IMR-90 (cell line): ENCODE measurements at regions not wholly inside any gene's neighbourhood (a gene's known extent, or its start where the extent isn't known, plus 50 kb on each side); places are given as distances from the start of the nearest gene placed in this dataset.

Source experiments
- ATAC-seq: fragments of 200-7000 bp; cut with Tn5 transposase; 2 replicates; pipeline ENCODE4 v1.9.1; 2020; ENCODE audit warnings: low read depth, mild to moderate bottlenecking, moderate library complexity
- BruUV-seq: library from RNA; stranded (reverse); fragments of 400-500 nt; replicated peaks from 2 replicates; lab custom pipeline; 2021; lab: Mats Ljungman, UMichigan
- CTCF ChIA-PET: fragments of 300-600 bp; formaldehyde crosslinking; extraction: SDS; loops from one replicate; lab custom pipeline; 2021; ENCODE audit warnings: antibody characterized with exemption; lab: Yijun Ruan, JAX
- POLR2A ChIA-PET: fragments of 300-600 bp; sonication (Branson Sonifier 250); formaldehyde crosslinking; loops from one replicate; lab custom pipeline; 2022; ENCODE audit warnings: antibody characterized with exemption; ENCODE audit not compliant: unreplicated experiment; lab: Charles Lee
- DNase-seq: peaks from one replicate; pipeline ENCODE4 v3.0.0; 2013
- H2AFZ ChIP-seq: replicated peaks from 2 replicates; pipeline ENCODE3; 2013; ENCODE audit warnings: low read length, mild to moderate bottlenecking; ENCODE audit not compliant: poor library complexity
- H2AK5ac ChIP-seq: 2 replicates; pipeline ENCODE4 v1.6.1; 2013; ENCODE audit warnings: low read depth, low read length, inconsistent platforms
- H2AK9ac ChIP-seq: replicated peaks from 2 replicates; pipeline ENCODE3; 2013; ENCODE audit warnings: mild to moderate bottlenecking, low read depth, low read length, moderate library complexity; ENCODE audit not compliant: poor library complexity
- H2BK120ac ChIP-seq: 2 replicates; pipeline ENCODE4 v1.6.1; 2013; ENCODE audit warnings: low read depth, low read length, inconsistent platforms
- H2BK15ac ChIP-seq: 3 replicates; pipeline ENCODE4 v1.6.1; 2013; ENCODE audit warnings: low read depth, low read length, inconsistent platforms
- H2BK20ac ChIP-seq: 2 replicates; pipeline ENCODE4 v1.6.1; 2013; ENCODE audit warnings: low read depth, mild to moderate bottlenecking, inconsistent platforms, low read length, moderate library complexity
- H2BK5ac ChIP-seq: 2 replicates; pipeline ENCODE4 v1.6.1; 2013; ENCODE audit warnings: mild to moderate bottlenecking, low read depth, low read length, inconsistent platforms; ENCODE audit not compliant: poor library complexity, severe bottlenecking
- H3K14ac ChIP-seq: replicated peaks from 2 replicates; pipeline ENCODE4 v1.6.1; 2013; ENCODE audit warnings: low read depth, low read length, inconsistent platforms
- H3K18ac ChIP-seq: 2 replicates; pipeline ENCODE4 v1.6.1; 2013; ENCODE audit warnings: low read depth, low read length, control low read depth
- H3K23ac ChIP-seq: 2 replicates; pipeline ENCODE4 v1.6.1; 2013; ENCODE audit warnings: low read depth, low read length, inconsistent platforms
- H3K27ac ChIP-seq: 2 replicates; pipeline ENCODE4 v1.5.1; 2013; ENCODE audit warnings: mild to moderate bottlenecking, control low read depth, low read length; ENCODE audit not compliant: insufficient read depth
- H3K27me3 ChIP-seq: 2 replicates; pipeline ENCODE4 v1.6.1; 2013; ENCODE audit warnings: low read length; ENCODE audit not compliant: control insufficient read depth, insufficient read depth
- H3K36me3 ChIP-seq: 2 replicates; pipeline ENCODE4 v1.6.1; 2013; ENCODE audit warnings: low read length, mixed read lengths; ENCODE audit not compliant: control insufficient read depth, insufficient read depth
- H3K4ac ChIP-seq: 2 replicates; pipeline ENCODE4 v1.6.1; 2013; ENCODE audit warnings: low read depth, low read length, inconsistent platforms
- H3K4me1 ChIP-seq: 2 replicates; pipeline ENCODE4 v1.6.1; 2013; ENCODE audit warnings: low read length, mixed read lengths; ENCODE audit not compliant: control insufficient read depth, insufficient read depth
- H3K4me2 ChIP-seq: 2 replicates; pipeline ENCODE4 v1.6.1; 2013; ENCODE audit warnings: low read depth, mild to moderate bottlenecking, control low read depth, low read length, moderate library complexity
- H3K4me3 ChIP-seq: 2 replicates; pipeline ENCODE4 v1.5.1; 2013; ENCODE audit warnings: low read depth, mild to moderate bottlenecking, control low read depth, low read length, moderate library complexity; ENCODE audit not compliant: insufficient read depth
- H3K56ac ChIP-seq: 2 replicates; pipeline ENCODE4 v1.6.1; 2013; ENCODE audit warnings: low read length, inconsistent platforms; ENCODE audit not compliant: insufficient read depth; ENCODE audit errors: extremely low read depth
- H3K79me1 ChIP-seq, 2 experiments: 2 replicates each; pipeline ENCODE4 v1.6.1; 2013; ENCODE audit warnings: low read length in 2 of 2, inconsistent platforms in 1 of 2, low read depth in 1 of 2
- H3K9ac ChIP-seq: 2 replicates; pipeline ENCODE4 v1.6.1; 2013; ENCODE audit warnings: low read depth, low read length, control low read depth
- H3K9me1 ChIP-seq: 2 replicates; pipeline ENCODE4 v1.6.1; 2013; ENCODE audit warnings: low read length, inconsistent platforms; ENCODE audit not compliant: insufficient read depth
- H3K9me3 ChIP-seq: 2 replicates; pipeline ENCODE4 v1.6.1; 2013; ENCODE audit warnings: low read length; ENCODE audit not compliant: control insufficient read depth, insufficient read depth
- H4K20me1 ChIP-seq: 2 replicates; pipeline ENCODE4 v1.6.1; 2013; ENCODE audit warnings: low read length, inconsistent platforms; ENCODE audit not compliant: insufficient read depth
- H4K5ac ChIP-seq: 2 replicates; pipeline ENCODE4 v1.6.1; 2013; ENCODE audit warnings: mild to moderate bottlenecking, low read depth, low read length, control low read depth
- H4K8ac ChIP-seq, 2 experiments: 2 replicates each; pipeline ENCODE4 v1.6.1; 2013; ENCODE audit warnings: low read depth in 2 of 2, low read length in 2 of 2, control low read depth in 1 of 2, inconsistent platforms in 1 of 2
- H4K91ac ChIP-seq: 2 replicates; pipeline ENCODE4 v1.6.1; 2013; ENCODE audit warnings: low read depth, low read length, inconsistent platforms; ENCODE audit not compliant: insufficient read depth
- BHLHE40 ChIP-seq: fragments of 150-350 bp; IDR thresholded peaks from 2 replicates; pipeline ENCODE4 v1.6.1; 2016; ENCODE audit warnings: mild to moderate bottlenecking, low read depth, low read length
- CEBPB ChIP-seq: IDR thresholded peaks from 2 replicates; pipeline ENCODE4 v1.6.1; 2012; ENCODE audit warnings: low read depth, low read length, improper control_type of control experiment
- CTCF ChIP-seq: conservative IDR thresholded peaks from 2 replicates; pipeline ENCODE4 v1.5.1; 2012; ENCODE audit warnings: mild to moderate bottlenecking, low read depth, low read length, improper control_type of control experiment
- ELK1 ChIP-seq: fragments of 150-350 bp; IDR thresholded peaks from 2 replicates; pipeline ENCODE4 v1.6.1; 2016; ENCODE audit warnings: low read depth, mild to moderate bottlenecking, low read length, moderate library complexity, borderline replicate concordance
- FOS ChIP-seq: fragments of 150-350 bp; IDR thresholded peaks from 2 replicates; pipeline ENCODE4 v1.6.1; 2016; ENCODE audit warnings: low read depth, low read length
- MAFK ChIP-seq: IDR thresholded peaks from 2 replicates; pipeline ENCODE4 v1.6.1; 2012; ENCODE audit warnings: low read depth, low read length, improper control_type of control experiment
- MAZ ChIP-seq: IDR thresholded peaks from 2 replicates; pipeline ENCODE4 v1.6.1; 2012; ENCODE audit warnings: low read depth, mild to moderate bottlenecking, low read length, improper control_type of control experiment, moderate library complexity, borderline replicate concordance
- MXI1 ChIP-seq: IDR thresholded peaks from 2 replicates; pipeline ENCODE4 v1.6.1; 2012; ENCODE audit warnings: low read depth, mild to moderate bottlenecking, low read length, moderate library complexity, borderline replicate concordance
- NFE2L2 ChIP-seq: fragments of 150-350 bp; IDR thresholded peaks from 2 replicates; pipeline ENCODE4 v1.6.1; 2016; ENCODE audit warnings: low read depth, mild to moderate bottlenecking, low read length
- POLR2A ChIP-seq: IDR thresholded peaks from 2 replicates; pipeline ENCODE4 v1.6.1; 2012; ENCODE audit warnings: mild to moderate bottlenecking, low read depth, low read length
- RAD21 ChIP-seq: IDR thresholded peaks from 2 replicates; pipeline ENCODE4 v1.6.1; 2012; ENCODE audit warnings: low read length, improper control_type of control experiment
- RCOR1 ChIP-seq: IDR thresholded peaks from 2 replicates; pipeline ENCODE4 v1.6.1; 2012; ENCODE audit warnings: mild to moderate bottlenecking, low read length, improper control_type of control experiment; ENCODE audit not compliant: insufficient replicate concordance
- RFX5 ChIP-seq: IDR thresholded peaks from 2 replicates; pipeline ENCODE4 v1.8.0; 2012; ENCODE audit warnings: low read depth, mild to moderate bottlenecking, low read length, moderate library complexity
- SMC3 ChIP-seq: fragments of 150-350 bp; IDR thresholded peaks from 2 replicates; pipeline ENCODE4 v1.6.1; 2016; ENCODE audit warnings: low read depth, mild to moderate bottlenecking, antibody characterized with exemption, low read length, moderate library complexity
- WGBS, 2 experiments: methylation state at CpG; one replicate each; pipeline versions ENCODE4 v1.1.5 to v1.1.7; 2013; ENCODE audit warnings: missing lambda C conversion rate in 2 of 2; ENCODE audit not compliant: insufficient read length in 1 of 2; ENCODE audit errors: extremely low coverage in 2 of 2; 5-methylcytosine and 5-hydroxymethylcytosine counted together
- dilution Hi-C: fragments of 300-500 bp; cut with HindIII; formaldehyde crosslinking; loops from one replicate; pipeline ENCODE4 v1.14.3; 2018; ENCODE audit warnings: low sequenced_read_pairs; ENCODE audit not compliant: unreplicated experiment
- in situ Hi-C: fragments of 300-500 bp; cut with MboI; formaldehyde crosslinking; loops from 3 replicates; pipeline ENCODE4 v1.14.3; 2019; ENCODE audit warnings: low sequenced_read_pairs, inconsistent platforms, mixed read lengths
- intact Hi-C: fragments of 100-400 bp; cut with micrococcal nuclease; formaldehyde crosslinking; loops from 2 replicates; pipeline ENCODE4 v1.10.0; 2022

- TF ChIP-seq POLR2A (no peak), RAD21 (no peak), RCOR1 (no peak), MAFK (no peak), ELK1 (no peak), MAZ (no peak), CTCF (no peak), FOS (no peak), MXI1 (no peak), BHLHE40 (no peak), CEBPB (no peak), RFX5 (no peak), NFE2L2 (no peak), SMC3 (no peak)
- Histone ChIP-seq H3K36me3 (no peaks in the 10 kb centered on the region), H3K27ac (no peak overlapping the region), H3K14ac (no peak overlapping the region), H3K23ac (no peak overlapping the region), H3K9me3 (no peaks in the 10 kb centered on the region), H2BK20ac (no peak overlapping the region), H2AK5ac (no peak overlapping the region), H2BK15ac (no peak overlapping the region), H4K20me1 (no peaks in the 10 kb centered on the region), H4K5ac (no peak overlapping the region), H4K91ac (no peak overlapping the region), H4K8ac (no peak overlapping the region), H3K4me2 (no peak overlapping the region), H3K9ac (no peak overlapping the region), H3K9me1 (no peaks in the 10 kb centered on the region), H2BK5ac (no peak overlapping the region), H2AK9ac (no peak overlapping the region), H3K4me1 (no peaks in the 10 kb centered on the region), H2BK120ac (no peak overlapping the region), H3K18ac (no peak overlapping the region), H3K56ac (no peak overlapping the region), H3K4ac (no peak overlapping the region), H3K79me1 (no peaks in the 10 kb centered on the region), H2AFZ (no peak overlapping the region), H3K27me3 (peaks cover 2% of the 10 kb centered on the region; the same call in 1 of the 2 replicates), H3K4me3 (no peak overlapping the region)
- intact Hi-C loops (no loop called here), dilution Hi-C loops (no loop called here), in situ Hi-C loops (no loop called here)
- no TSS peak for BruUV-seq
- 100% methylated on average over 3 of the region's 9 CpGs; no CpG with 5 or more reads in 1 of the 2 experiments for WGBS, 2 experiments
- POLR2A ChIA-PET: no interaction called here
- CTCF ChIA-PET: no interaction called here
- DNase-seq: no peak
- no peak for ATAC-seq
These were observed 278.6 kb upstream of the HS6ST1 start for GRCh38 chr2:128597121-128597762.
